OCI-LY1 (cell line): ENCODE measurements at regions not wholly inside any gene's neighbourhood (a gene's known extent, or its start where the extent isn't known, plus 50 kb on each side); places are given as distances from the start of the nearest gene placed in this dataset.

Experiments
- H2AFZ ChIP-seq: fragments of 200-600 bp; sonication (generic), shearing (Covaris generic); 2 replicates; pipeline ENCODE4 v1.6.0; 2014; ENCODE audit warnings: antibody characterized with exemption, mild to moderate bottlenecking, low read length
- H3F3A ChIP-seq: fragments of 200-600 bp; sonication (generic), shearing (Covaris generic); 2 replicates; pipeline ENCODE4 v1.6.0; 2014; ENCODE audit warnings: mild to moderate bottlenecking, antibody characterized with exemption, low read length, moderate library complexity; ENCODE audit not compliant: insufficient read depth
- H3K27ac ChIP-seq: fragments of 200-600 bp; sonication (generic); 2 replicates; pipeline ENCODE4 v1.5.1; 2014; ENCODE audit warnings: low read length, mixed run types, mild to moderate bottlenecking, low read depth; ENCODE audit not compliant: poor library complexity, severe bottlenecking
- H3K27me3 ChIP-seq: fragments of 200-600 bp; sonication (generic); 2 replicates; pipeline ENCODE4 v1.6.0; 2014; ENCODE audit warnings: antibody characterized with exemption, mild to moderate bottlenecking, low read length, moderate library complexity; ENCODE audit not compliant: insufficient read depth
- H3K36me3 ChIP-seq: fragments of 200-600 bp; sonication (generic); 2 replicates; pipeline ENCODE4 v1.6.1; 2014; ENCODE audit warnings: mild to moderate bottlenecking, antibody characterized with exemption, low read length, moderate library complexity, mixed read lengths; ENCODE audit not compliant: insufficient read depth
- H3K4me1 ChIP-seq: fragments of 200-600 bp; sonication (generic); 2 replicates; pipeline ENCODE4 v1.5.1; 2014; ENCODE audit warnings: mild to moderate bottlenecking, low read length, moderate library complexity; ENCODE audit not compliant: insufficient read depth, severe bottlenecking
- H3K4me2 ChIP-seq: fragments of 200-600 bp; sonication (generic), shearing (Covaris generic); 2 replicates; pipeline ENCODE4 v1.6.1; 2014; ENCODE audit warnings: low read length
- H3K4me3 ChIP-seq: fragments of 200-600 bp; sonication (generic); 2 replicates; pipeline ENCODE4 v1.5.1; 2014; ENCODE audit warnings: low read length, low read depth, mild to moderate bottlenecking, mixed read lengths; ENCODE audit not compliant: poor library complexity, severe bottlenecking
- H3K79me2 ChIP-seq: fragments of 200-600 bp; shearing (Covaris generic); 2 replicates; pipeline ENCODE4 v1.6.1; 2016; ENCODE audit warnings: mixed run types, low read length, mixed read lengths; ENCODE audit not compliant: insufficient read depth
- H3K9ac ChIP-seq: fragments of 200-600 bp; sonication (generic), shearing (Covaris generic); 2 replicates; pipeline ENCODE4 v1.6.1; 2014; ENCODE audit warnings: mild to moderate bottlenecking, low read length, mixed read lengths
- H3K9me2 ChIP-seq: fragments of 200-600 bp; sonication (generic), shearing (Covaris generic); 2 replicates; pipeline ENCODE4 v1.6.1; 2014; ENCODE audit warnings: low read depth, mild to moderate bottlenecking, low read length, mixed read lengths
- H3K9me3 ChIP-seq: fragments of 200-600 bp; shearing (Covaris generic); 2 replicates; pipeline ENCODE4 v1.6.1; 2014; ENCODE audit warnings: low read length, mixed read lengths
- H4K20me1 ChIP-seq: fragments of 200-600 bp; sonication (generic), shearing (Covaris generic); 2 replicates; pipeline ENCODE4 v1.6.0; 2016; ENCODE audit warnings: mild to moderate bottlenecking, low read length; ENCODE audit not compliant: insufficient read depth
- EZH2 ChIP-seq: fragments of 200-600 bp; sonication (generic), shearing (Covaris generic); IDR thresholded peaks from 2 replicates; pipeline ENCODE4 v1.8.0; 2017; ENCODE audit warnings: borderline replicate concordance, mixed run types, mild to moderate bottlenecking, antibody characterized with exemption, low read length, moderate library complexity, mixed read lengths
- TF ChIP-seq, protein P1 (sequence below): fragments of 200-600 bp; sonication (generic), shearing (Covaris generic); IDR thresholded peaks from 2 replicates; pipeline ENCODE4 v1.5.1; 2017; ENCODE audit warnings: mild to moderate bottlenecking, antibody characterized with exemption, low read length, moderate library complexity, mixed read lengths

DNA sequence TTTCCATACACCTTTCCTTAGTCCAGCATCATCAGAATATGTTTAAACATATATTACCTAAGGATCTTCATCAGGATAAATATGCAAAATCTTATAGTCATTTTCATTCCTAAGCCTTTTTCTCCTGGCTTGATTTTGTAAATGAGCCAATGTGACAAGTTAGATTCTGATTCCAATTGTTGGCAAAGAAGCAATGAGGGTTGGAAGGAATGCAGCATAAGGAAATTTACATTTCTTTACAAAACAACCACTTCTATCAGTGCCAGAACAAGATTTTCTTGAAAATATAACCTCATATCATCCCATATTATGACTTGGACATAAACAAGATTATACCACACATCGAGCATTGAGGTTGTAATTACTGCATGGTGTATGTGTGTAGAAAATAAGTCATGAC lies 508.1 kb downstream of the TRAM1L1 start:
- H3K79me2 ChIP-seq: no peaks in the 10 kb centered on the region
- H3K9me3 ChIP-seq: no peaks in the 10 kb centered on the region
- no peaks in the 10 kb centered on the region for H3K4me1 ChIP-seq
- H2AFZ ChIP-seq: no peak overlapping the region
- no peaks in the 10 kb centered on the region for H3K9me2 ChIP-seq
- no peaks in the 10 kb centered on the region for H4K20me1 ChIP-seq
- H3K36me3 ChIP-seq: no peaks in the 10 kb centered on the region
- no peak overlapping the region for H3K4me3 ChIP-seq
- H3K4me2 ChIP-seq: no peak overlapping the region
- H3K9ac ChIP-seq: no peak overlapping the region
- no peak overlapping the region for H3K27ac ChIP-seq
- no peaks in the 10 kb centered on the region for H3K27me3 ChIP-seq
- TF ChIP-seq, protein P1, sequence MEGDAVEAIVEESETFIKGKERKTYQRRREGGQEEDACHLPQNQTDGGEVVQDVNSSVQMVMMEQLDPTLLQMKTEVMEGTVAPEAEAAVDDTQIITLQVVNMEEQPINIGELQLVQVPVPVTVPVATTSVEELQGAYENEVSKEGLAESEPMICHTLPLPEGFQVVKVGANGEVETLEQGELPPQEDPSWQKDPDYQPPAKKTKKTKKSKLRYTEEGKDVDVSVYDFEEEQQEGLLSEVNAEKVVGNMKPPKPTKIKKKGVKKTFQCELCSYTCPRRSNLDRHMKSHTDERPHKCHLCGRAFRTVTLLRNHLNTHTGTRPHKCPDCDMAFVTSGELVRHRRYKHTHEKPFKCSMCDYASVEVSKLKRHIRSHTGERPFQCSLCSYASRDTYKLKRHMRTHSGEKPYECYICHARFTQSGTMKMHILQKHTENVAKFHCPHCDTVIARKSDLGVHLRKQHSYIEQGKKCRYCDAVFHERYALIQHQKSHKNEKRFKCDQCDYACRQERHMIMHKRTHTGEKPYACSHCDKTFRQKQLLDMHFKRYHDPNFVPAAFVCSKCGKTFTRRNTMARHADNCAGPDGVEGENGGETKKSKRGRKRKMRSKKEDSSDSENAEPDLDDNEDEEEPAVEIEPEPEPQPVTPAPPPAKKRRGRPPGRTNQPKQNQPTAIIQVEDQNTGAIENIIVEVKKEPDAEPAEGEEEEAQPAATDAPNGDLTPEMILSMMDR: no peak
- no peak for TF ChIP-seq EZH2
- no peaks in the 10 kb centered on the region for H3F3A ChIP-seq

DNA sequence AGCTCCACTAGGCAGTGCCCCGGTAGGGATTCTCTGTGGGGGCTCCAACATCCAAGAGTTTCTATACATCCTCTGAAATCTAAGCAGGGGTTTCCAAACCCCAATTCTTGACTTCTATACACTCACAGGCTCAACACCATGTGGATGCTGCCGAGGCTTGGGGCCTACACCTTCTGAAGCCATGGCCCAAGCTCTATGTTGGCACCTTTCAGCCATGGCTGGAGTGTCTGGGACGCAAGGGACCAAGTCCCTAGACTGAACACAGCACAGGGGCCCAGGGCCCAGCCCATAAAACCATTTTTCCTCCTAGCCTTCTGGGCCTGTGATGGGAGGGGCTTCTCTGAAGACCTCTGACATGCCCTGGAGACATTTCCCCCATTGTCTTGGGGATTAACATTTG lies 511.8 kb downstream of the TRAM1L1 start:
- Histone ChIP-seq H3K9ac (no peak overlapping the region), H2AFZ (no peak overlapping the region), H3K36me3 (no peaks in the 10 kb centered on the region)

DNA sequence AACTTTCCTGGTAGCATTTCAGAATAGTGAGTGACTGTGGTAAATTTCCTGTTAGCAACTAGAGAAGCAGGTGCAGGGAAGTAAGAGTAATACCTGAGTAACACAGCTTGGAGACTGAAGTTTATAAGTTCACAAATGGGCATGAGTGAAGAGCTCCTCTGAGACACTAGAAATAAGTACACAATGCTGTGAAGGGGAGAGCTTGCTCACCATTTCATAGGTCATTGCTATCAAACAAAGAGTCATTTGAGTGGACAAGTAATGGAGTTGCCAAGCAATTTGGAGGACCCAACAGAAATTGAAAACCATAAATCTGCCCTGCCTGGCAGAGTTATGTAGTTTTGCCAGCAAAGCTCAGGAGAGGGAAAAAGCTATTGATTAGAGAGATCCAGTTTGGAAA lies 523.6 kb downstream of the TRAM1L1 start:
- H3F3A ChIP-seq: no peaks in the 10 kb centered on the region
- no peaks in the 10 kb centered on the region for H3K9me3 ChIP-seq
- no peaks in the 10 kb centered on the region for H3K36me3 ChIP-seq
- H3K9me2 ChIP-seq: no peaks in the 10 kb centered on the region
- H3K79me2 ChIP-seq: no peaks in the 10 kb centered on the region
- H3K27me3 ChIP-seq: no peaks in the 10 kb centered on the region
- no peaks in the 10 kb centered on the region for H3K4me1 ChIP-seq
- no peak overlapping the region for H3K9ac ChIP-seq
- no peak overlapping the region for H2AFZ ChIP-seq
- no peak overlapping the region for H3K4me2 ChIP-seq
- H4K20me1 ChIP-seq: no peaks in the 10 kb centered on the region
- H3K4me3 ChIP-seq: no peak overlapping the region
- no peak for TF ChIP-seq EZH2
- TF ChIP-seq, protein P1: no peak
- H3K27ac ChIP-seq: no peak overlapping the region

More for the DNA sequence above, 511.8 kb downstream of the TRAM1L1 start:
- Histone ChIP-seq H3K27me3 (no peaks in the 10 kb centered on the region), H3K4me2 (no peak overlapping the region), H3K27ac (no peak overlapping the region), H3F3A (no peaks in the 10 kb centered on the region), H4K20me1 (no peaks in the 10 kb centered on the region), H3K4me3 (no peak overlapping the region), H3K79me2 (no peaks in the 10 kb centered on the region), H3K9me2 (no peaks in the 10 kb centered on the region), H3K9me3 (no peaks in the 10 kb centered on the region), H3K4me1 (no peaks in the 10 kb centered on the region)
- TF ChIP-seq, protein P1: no peak
- no peak for TF ChIP-seq EZH2
